HAP-1 (cell line): ENCODE measurements at regions not wholly inside any gene's neighbourhood (a gene's known extent, or its start where the extent isn't known, plus 50 kb on each side); places are given as distances from the start of the nearest gene placed in this dataset.
"Not testable (repeated sequence)": the region's sequence is repeated elsewhere in the genome, so short reads cannot be mapped to it uniquely, and the experiment has no call there.

Experiments used
- DNase-seq, 2 experiments: peaks; one replicate each; pipeline ENCODE4 v3.0.0-alpha.2; 2016 to 2020; ENCODE audit warnings: low spot score in 2 of 2
- H3K27me3 ChIP-seq: fragments of 250-450 bp; sonication (Bioruptor Pico); 2 replicates; pipeline ENCODE4 v1.5.1; 2020; ENCODE audit warnings: low read depth, mild to moderate bottlenecking, moderate library complexity
- H3K36me3 ChIP-seq: fragments of 250-450 bp; sonication (Bioruptor Pico); replicated peaks from 2 replicates; pipeline ENCODE4 v1.5.1; 2020; ENCODE audit warnings: mild to moderate bottlenecking
- H3K4me1 ChIP-seq: fragments of 250-450 bp; sonication (Bioruptor Pico); 2 replicates; pipeline ENCODE4 v1.5.1; 2020; ENCODE audit warnings: mild to moderate bottlenecking
- H3K4me3 ChIP-seq: fragments of 250-450 bp; sonication (Bioruptor Pico); 2 replicates; pipeline ENCODE4 v1.5.1; 2020; ENCODE audit warnings: mild to moderate bottlenecking, moderate library complexity
- H3K9me3 ChIP-seq: fragments of 250-450 bp; sonication (Bioruptor Pico); 2 replicates; pipeline ENCODE4 v1.5.1; 2020; ENCODE audit warnings: mild to moderate bottlenecking, moderate library complexity
- in situ Hi-C: fragments of 300-500 bp; cut with MboI; formaldehyde crosslinking; loops from 3 replicates; pipeline ENCODE4 v1.14.3; 2020; ENCODE audit warnings: low sequenced_read_pairs, inconsistent platforms, mixed read lengths

DNA sequence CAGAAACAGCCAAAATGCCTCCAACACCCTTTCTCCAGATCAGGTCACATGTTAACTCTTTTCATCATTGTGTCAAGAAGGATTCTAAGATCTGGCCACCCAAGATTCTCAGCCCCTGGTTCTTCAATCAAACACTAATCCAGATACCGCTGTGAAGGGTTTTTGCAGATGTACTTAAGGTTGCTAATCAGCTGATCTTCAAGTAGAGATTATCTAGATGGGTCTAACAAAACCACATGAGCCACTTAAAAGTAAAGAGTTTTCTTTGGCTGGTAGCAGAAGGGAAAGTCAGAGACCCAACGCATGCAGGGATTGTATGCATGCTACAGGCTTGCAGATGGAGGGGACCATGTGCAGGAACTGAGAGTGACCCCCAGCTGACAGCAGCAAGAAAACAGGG is 267.9 kb downstream of the CDK5RAP2 start:
- Histone ChIP-seq H3K9me3 (no peaks in the 10 kb centered on the region), H3K4me1 (peaks cover 6% of the 10 kb centered on the region), H3K27me3 (no peaks in the 10 kb centered on the region), H3K36me3 (no peaks in the 10 kb centered on the region), H3K4me3 (no peak overlapping the region)
- in situ Hi-C loops = no loop called here
- DNase-seq = no peak

DNA sequence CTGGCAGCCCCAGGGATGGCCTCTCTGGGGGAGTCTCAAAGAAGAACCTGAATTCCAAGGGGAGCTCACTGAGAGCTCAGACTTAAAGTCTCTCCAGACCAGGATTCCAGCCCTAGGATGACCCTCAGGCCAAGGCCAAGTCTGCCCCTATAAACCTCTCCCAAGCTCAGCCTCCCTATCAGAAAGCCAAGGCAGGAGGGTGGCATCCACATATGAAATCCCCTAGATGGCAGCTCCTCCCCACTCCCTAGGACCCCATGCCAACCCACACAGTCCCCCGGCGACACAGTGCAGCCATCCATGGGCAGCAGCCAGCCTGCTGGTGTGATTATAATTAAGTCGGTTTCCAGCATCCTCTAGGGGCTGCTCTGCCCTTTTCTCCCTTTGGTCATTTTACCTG is 269.9 kb downstream of the CDK5RAP2 start:
- Histone ChIP-seq H3K4me3 (no peak overlapping the region), H3K4me1 (no peaks in the 10 kb centered on the region), H3K36me3 (no peaks in the 10 kb centered on the region), H3K27me3 (no peaks in the 10 kb centered on the region), H3K9me3 (no peaks in the 10 kb centered on the region)
- in situ Hi-C loops = no loop called here
- no peak for DNase-seq

DNA sequence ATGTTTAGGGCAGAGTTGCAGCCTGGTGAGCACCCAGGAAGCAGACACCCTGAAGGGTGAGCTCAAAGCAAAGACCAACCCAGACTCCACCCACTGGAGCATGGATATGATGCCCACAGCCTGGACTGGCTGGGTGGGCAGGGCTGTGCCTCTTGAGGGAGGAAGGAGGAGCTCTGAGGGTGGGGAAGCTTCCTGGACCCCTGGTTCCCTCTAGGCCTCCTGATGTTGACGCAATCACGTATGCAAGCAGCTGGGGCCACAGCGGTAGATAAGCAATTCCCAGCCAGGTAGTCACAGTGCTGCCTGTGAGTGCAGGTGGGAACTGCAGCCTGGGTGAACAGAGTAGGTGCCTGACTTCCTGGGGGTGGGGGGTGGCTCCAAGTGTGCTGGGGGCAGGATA is 271.5 kb downstream of the CDK5RAP2 start:
- H3K27me3 ChIP-seq = no peaks in the 10 kb centered on the region
- in situ Hi-C loops = no loop called here
- no peaks in the 10 kb centered on the region for H3K36me3 ChIP-seq
- H3K9me3 ChIP-seq = no peaks in the 10 kb centered on the region
- H3K4me1 ChIP-seq = no peaks in the 10 kb centered on the region
- no peak for DNase-seq
- H3K4me3 ChIP-seq = no peak overlapping the region

DNA sequence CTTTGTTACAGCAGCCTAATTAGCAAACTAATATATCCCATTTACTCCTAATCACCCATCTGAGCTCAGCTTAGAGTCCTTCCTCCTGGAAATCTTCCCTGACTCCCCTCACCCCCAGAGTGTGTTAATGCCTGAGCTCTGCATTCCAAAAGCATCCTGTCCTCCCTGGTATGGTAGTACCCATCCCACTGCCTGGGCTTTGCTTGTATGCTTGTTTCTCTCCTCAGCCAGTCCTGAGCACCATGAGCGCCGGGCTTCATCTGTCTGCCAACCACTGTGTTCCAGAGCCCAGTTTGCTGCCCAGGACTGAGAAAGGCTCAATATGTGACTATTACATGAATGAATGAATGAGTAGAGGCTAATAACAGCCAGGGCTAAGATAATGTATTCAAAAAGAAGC is 272.4 kb downstream of the CDK5RAP2 start:
- no peaks in the 10 kb centered on the region for H3K4me1 ChIP-seq
- H3K36me3 ChIP-seq = no peaks in the 10 kb centered on the region
- H3K9me3 ChIP-seq = no peaks in the 10 kb centered on the region
- no peak for DNase-seq
- in situ Hi-C loops = no loop called here
- no peaks in the 10 kb centered on the region for H3K27me3 ChIP-seq
- H3K4me3 ChIP-seq = no peak overlapping the region

DNA sequence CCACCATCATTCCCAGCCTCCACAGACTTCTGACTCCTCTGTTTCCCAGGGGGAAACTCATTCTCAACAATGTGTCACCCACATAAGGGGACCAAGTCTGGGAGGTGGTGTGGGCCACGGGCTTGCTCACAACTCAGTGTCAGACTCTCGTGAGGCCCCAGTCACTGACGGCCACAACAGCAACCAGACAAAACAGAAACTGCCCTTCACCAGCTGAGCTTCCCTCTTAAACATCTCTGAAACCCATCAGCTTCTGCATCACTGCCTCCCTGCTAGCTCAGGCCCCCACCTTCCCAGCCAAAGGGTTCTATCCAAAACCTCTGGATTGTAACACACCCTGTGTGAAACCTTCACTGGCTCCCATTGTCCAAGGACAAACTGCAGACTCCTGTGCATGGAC is 273.4 kb downstream of the CDK5RAP2 start:
- Histone ChIP-seq H3K9me3 (no peaks in the 10 kb centered on the region), H3K36me3 (no peaks in the 10 kb centered on the region), H3K4me3 (no peak overlapping the region), H3K4me1 (no peaks in the 10 kb centered on the region), H3K27me3 (no peaks in the 10 kb centered on the region)
- in situ Hi-C loops = no loop called here
- no peak for DNase-seq

DNA sequence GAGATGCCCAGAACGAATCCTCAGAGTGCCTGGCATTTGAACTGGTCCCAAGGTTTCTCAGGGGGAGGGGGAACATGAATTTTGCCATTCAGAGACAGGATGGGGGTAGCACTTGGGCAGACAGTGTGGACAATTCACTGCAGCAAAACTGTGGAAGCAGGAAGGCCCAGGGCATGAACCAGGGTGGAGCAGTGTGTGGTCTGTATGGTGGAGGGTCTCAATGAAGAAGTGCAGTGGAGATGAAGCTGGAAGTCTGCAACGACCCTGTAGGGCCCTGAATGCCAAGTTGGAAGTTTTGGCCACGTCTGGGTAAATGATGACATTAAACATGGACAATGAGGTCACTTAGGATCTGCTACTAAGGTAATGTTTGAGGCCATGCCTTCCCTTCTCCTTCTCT is 273.9 kb downstream of the CDK5RAP2 start:
- no peak for DNase-seq
- H3K36me3 ChIP-seq = no peaks in the 10 kb centered on the region
- H3K4me3 ChIP-seq = no peak overlapping the region
- in situ Hi-C loops = no loop called here
- H3K4me1 ChIP-seq = no peaks in the 10 kb centered on the region
- no peaks in the 10 kb centered on the region for H3K9me3 ChIP-seq
- H3K27me3 ChIP-seq = no peaks in the 10 kb centered on the region

DNA sequence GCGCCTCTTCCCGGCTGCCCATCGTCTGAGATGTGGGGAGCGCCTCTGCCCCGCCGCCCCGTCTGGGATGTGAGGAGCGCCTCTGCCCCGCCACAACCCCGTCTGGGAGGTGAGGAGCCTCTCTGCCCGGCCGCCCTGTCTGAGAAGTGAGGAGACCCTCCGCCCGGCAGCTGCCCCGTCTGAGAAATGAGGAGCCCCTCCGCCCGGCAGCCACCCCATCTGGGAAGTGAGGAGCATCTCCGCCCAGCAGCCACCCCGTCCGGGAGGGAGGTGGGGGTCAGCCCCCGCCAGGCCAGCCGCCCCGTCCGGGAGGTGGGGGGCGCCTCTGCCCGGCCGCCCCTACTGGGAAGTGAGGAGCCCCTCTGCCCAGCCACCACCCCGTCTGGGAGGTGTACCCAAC is 275.1 kb downstream of the CDK5RAP2 start:
- H3K36me3 ChIP-seq, H3K4me1 ChIP-seq, DNase-seq, H3K4me3 ChIP-seq, in situ Hi-C loops, H3K9me3 ChIP-seq, H3K27me3 ChIP-seq: not testable (repeated sequence)

DNA sequence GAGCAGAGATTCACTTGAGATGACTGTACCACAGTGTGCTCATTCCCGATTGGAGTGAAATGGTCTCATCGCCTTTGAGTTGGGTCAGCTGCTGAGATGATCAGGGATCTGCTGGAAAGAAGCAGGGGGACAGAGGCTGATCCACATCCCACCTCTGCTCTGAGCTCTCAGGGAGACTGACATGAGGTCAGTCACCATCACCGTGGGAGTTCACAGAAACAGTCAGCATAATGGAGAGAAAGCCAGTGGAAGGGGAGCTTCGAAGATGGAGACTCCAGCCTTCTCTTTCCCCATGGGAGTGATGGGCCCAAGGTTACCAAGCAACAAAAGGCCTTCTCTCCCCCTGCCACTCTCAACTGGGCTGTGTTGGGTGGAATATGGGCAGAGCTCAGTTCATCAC is 276.4 kb downstream of the CDK5RAP2 start:
- Histone ChIP-seq H3K4me3 (no peak overlapping the region), H3K4me1 (no peaks in the 10 kb centered on the region), H3K36me3 (no peaks in the 10 kb centered on the region), H3K27me3 (no peaks in the 10 kb centered on the region; the same call in 1 of the 2 replicates), H3K9me3 (no peaks in the 10 kb centered on the region)
- in situ Hi-C loops = no loop called here
- no peak for DNase-seq

DNA sequence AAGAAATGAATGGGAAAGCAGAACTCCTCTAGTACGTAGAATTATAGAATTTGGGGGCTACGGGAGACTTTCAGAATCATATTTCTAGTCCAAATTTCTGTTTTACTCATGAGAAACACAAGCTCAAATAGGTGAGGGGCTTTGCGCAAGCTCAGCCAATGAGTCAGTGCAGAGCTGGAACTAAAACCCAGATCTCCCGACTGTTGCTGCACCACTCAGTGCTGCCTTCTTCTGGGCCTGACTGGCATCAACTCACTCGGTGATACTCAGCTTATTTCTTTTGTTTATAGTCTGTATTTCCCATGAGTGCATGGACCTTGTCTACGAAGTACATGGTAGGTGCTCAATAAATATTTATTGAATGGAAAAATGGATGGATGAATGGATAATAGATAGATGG is 280.2 kb downstream of the CDK5RAP2 start:
- in situ Hi-C loops = no loop called here

DNA sequence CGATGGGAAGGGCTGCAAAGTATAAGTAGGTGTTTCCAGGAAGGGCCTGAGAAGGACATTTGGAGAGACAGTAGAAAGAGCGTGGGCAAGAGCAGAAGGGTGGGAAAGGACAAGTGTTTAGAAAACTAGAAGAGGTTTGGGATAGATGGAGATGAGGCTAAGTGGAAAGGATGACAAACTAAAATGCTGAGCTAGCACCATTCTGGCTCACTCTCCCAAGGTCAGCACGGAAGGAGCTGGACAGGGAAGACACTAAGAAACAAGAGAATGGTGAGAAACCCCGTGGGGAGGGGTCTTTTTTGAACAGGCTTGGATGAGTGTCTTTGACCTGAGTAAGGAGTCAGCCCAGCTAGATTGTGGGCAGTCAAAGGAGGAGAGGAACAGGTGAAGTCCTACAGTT is 286.0 kb downstream of the CDK5RAP2 start:
- Histone ChIP-seq H3K36me3 (no peaks in the 10 kb centered on the region), H3K4me3 (no peak overlapping the region), H3K9me3 (no peaks in the 10 kb centered on the region), H3K4me1 (no peaks in the 10 kb centered on the region), H3K27me3 (no peaks in the 10 kb centered on the region; the same call in 1 of the 2 replicates)
- in situ Hi-C loops = no loop called here
- no peak for DNase-seq

More for the DNA sequence above, 280.2 kb downstream of the CDK5RAP2 start:
- Histone ChIP-seq H3K36me3 (no peaks in the 10 kb centered on the region), H3K9me3 (no peaks in the 10 kb centered on the region), H3K4me1 (no peaks in the 10 kb centered on the region), H3K27me3 (no peaks in the 10 kb centered on the region; the same call in 1 of the 2 replicates), H3K4me3 (no peak overlapping the region)
- no peak for DNase-seq

DNA sequence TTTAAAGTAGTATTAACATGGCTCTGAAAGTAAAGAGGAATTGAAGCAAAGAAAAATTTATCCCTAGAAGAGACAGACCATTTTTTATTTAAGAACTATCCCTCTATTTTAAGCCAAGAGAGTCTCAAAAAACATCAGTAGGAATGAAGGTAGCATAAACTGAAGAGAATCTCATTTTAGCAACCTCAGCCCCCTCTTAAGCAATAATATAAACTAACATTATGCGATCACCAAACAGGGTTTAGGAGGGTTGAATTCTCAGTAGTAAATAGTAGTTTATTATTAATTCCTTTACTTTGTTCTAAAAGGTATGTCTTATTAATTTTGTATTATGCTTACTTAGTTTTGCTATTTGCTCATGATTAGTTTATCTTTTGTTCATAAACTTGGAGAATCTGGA is 287.4 kb downstream of the CDK5RAP2 start:
- in situ Hi-C loops = no loop called here
- Histone ChIP-seq H3K4me1 (no peaks in the 10 kb centered on the region), H3K36me3 (no peaks in the 10 kb centered on the region), H3K4me3 (no peak overlapping the region), H3K27me3 (no peaks in the 10 kb centered on the region), H3K9me3 (no peaks in the 10 kb centered on the region)
- no peak for DNase-seq

DNA sequence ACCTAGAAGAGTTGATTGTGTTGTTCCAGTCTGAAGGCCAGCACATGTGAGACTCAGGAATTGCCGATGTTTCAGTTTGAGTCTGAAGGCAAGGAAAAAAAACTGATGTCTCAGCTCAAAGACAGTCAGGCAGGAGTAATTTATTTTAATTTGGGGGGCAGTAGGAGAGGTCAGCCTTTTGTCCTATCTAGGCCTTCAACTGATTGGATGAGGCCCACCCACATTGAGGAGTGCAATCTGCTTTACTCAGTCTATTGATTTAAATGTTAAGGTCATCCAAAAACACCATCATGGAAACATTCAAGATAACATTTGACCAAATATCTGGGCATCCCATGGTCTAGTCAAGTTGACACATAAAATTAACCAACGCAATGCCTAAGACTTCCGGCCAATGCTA is 288.9 kb downstream of the CDK5RAP2 start:
- in situ Hi-C loops = no loop called here

DNA sequence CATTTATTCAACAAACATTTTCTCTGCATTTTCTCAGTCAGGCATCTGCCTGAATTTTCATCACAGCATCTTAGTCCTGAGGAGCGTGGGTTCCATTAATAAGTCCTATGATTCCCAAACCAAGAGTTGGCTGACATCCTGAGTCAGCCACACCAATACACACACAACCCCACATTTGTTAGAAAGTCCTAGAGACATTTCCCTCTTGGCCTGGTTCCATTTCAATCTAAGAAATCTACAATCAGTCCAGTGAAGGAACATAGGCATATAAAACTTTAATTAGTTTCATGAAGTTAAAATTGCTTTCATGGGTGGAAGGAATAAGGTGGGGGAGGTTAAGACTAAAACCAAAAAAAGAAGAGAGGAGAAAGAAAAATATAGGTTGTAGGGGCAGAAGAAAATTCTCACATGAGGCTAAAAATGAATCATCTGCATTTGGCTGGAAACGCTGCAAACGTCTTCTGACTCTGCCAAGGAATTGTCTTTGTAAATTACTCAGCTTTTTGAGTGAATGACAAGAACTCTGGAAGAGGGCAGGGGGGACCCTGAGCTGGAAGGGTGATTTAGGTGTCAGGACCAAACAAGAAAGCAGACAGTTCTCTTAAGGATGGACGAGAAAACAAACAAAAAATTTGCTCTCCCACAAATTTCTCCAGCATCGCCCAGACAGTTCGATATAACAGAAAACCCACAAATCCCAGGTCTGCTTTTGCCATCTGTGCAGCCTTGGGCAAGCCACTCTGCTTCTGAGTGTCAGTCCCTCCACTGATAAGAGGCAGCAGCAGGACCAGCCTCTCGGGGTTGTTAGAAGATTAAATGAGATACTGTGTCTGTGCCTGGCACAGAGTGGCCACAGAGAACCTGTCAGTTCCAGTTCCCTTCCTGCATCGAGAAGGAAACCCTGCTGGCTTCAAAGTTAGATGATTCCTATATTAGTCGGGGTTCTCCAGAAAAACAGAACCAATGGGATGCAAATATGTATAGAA is 289.7 kb downstream of the CDK5RAP2 start:
- DNase-seq = no peak
- Histone ChIP-seq H3K4me1 (no peaks in the 10 kb centered on the region), H3K4me3 (no peak overlapping the region), H3K9me3 (no peaks in the 10 kb centered on the region), H3K27me3 (no peaks in the 10 kb centered on the region), H3K36me3 (no peaks in the 10 kb centered on the region)
- in situ Hi-C loops = no loop called here

More for the DNA sequence above, 288.9 kb downstream of the CDK5RAP2 start:
- no peaks in the 10 kb centered on the region for H3K4me1 ChIP-seq
- no peak for DNase-seq
- no peaks in the 10 kb centered on the region for H3K36me3 ChIP-seq
- no peak overlapping the region for H3K4me3 ChIP-seq
- no peaks in the 10 kb centered on the region for H3K9me3 ChIP-seq
- H3K27me3 ChIP-seq = no peaks in the 10 kb centered on the region

DNA sequence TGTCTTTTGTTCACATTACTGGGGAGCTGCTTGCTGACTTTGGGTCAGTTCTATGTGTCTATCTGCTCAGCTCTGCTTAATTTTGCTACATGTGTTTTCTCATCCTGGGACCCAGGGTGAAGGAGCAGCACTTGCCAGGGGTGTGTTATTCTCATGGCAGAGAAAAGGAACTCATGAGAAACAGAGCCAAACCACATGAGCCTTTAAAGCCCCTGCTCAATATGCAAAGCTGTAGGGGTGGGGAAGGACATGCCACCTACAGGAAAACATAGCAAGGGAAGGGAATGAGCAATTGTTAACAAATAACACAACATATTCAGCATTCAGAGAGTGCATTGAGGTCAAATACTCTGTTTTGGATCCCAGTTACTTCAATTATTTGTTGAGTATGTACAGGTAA is 290.9 kb downstream of the CDK5RAP2 start:
- no peaks in the 10 kb centered on the region for H3K27me3 ChIP-seq
- no peaks in the 10 kb centered on the region for H3K9me3 ChIP-seq
- in situ Hi-C loops = no loop called here
- H3K36me3 ChIP-seq = no peaks in the 10 kb centered on the region
- no peak overlapping the region for H3K4me3 ChIP-seq
- H3K4me1 ChIP-seq = no peaks in the 10 kb centered on the region
- DNase-seq = no peak
